HS-5 (cell line): ENCODE measurements at regions not wholly inside any gene's neighbourhood (a gene's known extent, or its start where the extent isn't known, plus 50 kb on each side); places are given as distances from the start of the nearest gene placed in this dataset.
"Not testable (repeated sequence)": the region's sequence is repeated elsewhere in the genome, so short reads cannot be mapped to it uniquely, and the experiment has no call there.

ENCODE experiments used
- DNase-seq: peaks from one replicate; pipeline ENCODE4 v3.0.0-alpha.2; 2012; ENCODE audit warnings: low read depth

GRCh38 chr14:27243365-27243764 is 645.5 kb upstream of the NOVA1 start:
- DNase-seq = peak; percentile 60

DNA sequence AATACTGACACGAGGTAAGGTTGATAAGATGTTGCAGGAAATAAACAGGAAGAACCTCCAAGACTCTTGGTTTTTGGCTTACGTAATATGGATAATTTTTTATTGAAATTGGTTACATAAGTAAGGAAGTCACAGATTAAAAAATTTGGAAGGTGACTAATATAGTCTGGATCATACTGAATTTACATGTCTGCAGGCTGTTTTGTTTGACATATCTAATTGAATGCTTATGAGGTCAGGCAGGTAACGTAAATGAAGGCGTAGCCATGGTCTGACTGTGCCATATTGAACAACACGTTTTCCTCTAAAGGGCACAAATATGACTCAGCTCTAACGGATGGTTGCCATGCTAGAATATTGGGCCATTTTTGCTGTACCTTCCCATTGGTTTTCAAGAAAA is 648.1 kb upstream of the NOVA1 start:
- DNase-seq = no peak

DNA sequence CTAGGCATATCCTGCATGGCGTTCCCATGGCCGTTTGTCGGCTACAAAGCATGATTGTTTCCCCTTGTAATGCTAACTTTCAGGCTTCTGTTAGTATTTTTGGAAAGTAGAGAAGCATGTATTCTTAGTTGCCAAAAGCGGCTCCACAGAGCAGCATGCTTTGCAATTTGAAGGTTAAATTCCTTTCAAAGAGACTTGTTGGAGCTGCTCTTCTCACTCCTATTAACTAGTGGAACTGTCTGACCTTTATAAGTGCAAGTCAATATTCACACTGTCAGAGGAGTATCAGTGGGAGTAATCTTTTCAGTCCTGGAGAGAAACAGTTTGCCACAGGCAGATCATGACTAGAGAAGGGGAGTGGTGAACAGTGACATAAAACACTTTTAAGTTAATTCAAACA is 656.1 kb upstream of the NOVA1 start:
- DNase-seq = no peak

DNA sequence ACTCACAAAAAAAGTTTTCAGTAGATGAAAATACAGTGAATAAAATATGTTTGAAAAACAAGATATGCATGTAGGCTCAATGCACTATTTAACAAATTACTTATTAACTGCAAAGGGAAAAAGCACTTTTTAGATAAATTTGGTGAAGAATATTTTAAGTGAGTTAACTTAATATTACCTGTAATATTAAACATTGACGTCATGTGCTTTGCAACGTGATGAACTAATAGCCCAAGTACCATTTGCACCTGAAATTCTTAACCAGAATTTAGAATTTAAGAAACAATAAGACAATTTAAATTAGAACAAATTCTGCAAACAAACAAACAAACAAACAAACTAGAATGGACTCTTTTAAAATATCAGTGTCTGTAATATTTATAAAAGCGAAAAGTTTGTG is 659.0 kb upstream of the NOVA1 start:
- DNase-seq = no peak

DNA sequence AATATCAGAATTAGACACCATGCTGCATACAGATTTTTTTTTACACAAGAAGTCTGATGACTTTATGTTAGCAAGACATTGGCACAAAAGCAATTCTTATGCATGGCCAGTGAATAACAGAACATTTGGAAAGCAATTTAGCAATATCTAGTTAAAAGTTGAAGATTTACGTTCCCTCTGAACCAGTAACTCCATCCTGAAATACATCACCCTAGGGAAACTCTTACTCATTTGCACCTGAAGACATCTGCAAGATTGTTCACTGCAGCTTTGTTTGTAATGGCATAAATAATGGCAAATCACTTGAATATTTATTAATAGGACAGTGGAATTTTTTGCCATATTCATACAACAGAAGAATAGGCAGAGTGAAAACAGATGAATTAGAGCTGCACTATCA is 670.0 kb upstream of the NOVA1 start:
- no peak for DNase-seq

- no peak for DNase-seq
These were observed 672.9 kb upstream of the NOVA1 start for GRCh38 chr14:27270716-27271115.

DNA sequence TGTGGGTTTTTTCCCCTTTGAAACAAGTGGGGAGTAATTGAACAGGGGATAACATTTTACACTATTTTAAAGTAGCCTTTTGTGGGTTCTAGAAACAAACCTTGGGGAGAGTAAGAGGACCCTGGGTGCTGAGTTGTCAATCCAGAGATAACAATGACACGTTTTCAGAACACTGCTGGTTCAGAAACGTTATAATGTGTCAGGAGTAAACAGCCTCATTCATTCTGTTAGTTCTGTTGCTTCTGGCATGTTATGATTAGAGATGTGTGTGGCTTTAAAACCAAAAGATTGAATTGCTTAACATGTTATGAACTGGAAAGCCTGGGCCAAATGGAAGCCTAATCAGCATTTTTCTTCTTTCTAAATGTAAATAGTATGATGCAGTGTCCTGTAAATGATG is 680.5 kb upstream of the NOVA1 start:
- no peak for DNase-seq

DNA sequence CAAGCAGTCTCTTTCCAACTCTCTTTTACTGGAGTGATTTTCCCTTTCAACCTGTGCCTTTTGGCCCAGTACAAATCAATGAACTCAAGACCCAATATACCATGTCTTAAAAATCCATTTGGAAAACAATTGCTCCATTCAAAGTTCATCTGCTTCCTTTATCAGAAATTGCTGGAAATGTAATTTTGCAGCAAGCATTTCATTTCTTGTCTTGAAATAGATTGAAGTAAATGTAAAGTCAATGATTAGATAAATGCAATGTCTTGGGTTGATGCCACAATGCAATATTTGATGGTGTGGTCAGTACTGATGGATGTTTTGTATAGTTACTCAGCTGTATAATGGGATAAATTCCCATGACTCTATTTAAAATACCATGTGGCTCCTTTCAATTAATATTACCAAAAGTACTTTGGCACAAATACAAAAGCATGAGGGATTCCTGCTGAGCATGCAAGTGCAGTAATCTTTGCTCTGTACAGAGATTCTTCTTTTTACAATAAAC is 707.7 kb upstream of the NOVA1 start:
- DNase-seq = no peak

GRCh38 chr14:27312730-27313129 is 714.9 kb upstream of the NOVA1 start:
- DNase-seq = not testable (repeated sequence)

DNA sequence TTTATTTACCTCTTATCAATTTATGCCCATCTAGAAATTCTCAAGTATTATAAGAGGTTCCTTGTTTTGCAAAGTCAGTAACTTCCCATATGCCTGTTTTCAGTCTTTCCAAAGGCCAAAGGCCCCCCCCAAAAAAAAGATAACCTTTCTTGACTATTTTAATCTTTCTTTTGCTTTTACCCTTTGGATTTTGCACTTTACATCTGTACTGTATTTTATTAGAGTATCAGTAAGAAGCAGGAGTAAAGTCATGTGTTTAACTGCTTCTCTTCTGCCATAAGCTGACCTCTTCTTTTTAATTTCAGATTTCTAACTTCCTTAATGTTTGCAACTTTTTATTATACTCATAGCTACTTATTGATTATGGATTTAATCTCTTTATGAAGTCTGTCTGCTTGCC is 716.4 kb upstream of the NOVA1 start:
- DNase-seq = no peak

GRCh38 chr14:27315477-27315876 is 717.6 kb upstream of the NOVA1 start:
- no peak for DNase-seq

- no peak for DNase-seq
These were observed 718.1 kb upstream of the NOVA1 start for GRCh38 chr14:27315947-27316346.

DNA sequence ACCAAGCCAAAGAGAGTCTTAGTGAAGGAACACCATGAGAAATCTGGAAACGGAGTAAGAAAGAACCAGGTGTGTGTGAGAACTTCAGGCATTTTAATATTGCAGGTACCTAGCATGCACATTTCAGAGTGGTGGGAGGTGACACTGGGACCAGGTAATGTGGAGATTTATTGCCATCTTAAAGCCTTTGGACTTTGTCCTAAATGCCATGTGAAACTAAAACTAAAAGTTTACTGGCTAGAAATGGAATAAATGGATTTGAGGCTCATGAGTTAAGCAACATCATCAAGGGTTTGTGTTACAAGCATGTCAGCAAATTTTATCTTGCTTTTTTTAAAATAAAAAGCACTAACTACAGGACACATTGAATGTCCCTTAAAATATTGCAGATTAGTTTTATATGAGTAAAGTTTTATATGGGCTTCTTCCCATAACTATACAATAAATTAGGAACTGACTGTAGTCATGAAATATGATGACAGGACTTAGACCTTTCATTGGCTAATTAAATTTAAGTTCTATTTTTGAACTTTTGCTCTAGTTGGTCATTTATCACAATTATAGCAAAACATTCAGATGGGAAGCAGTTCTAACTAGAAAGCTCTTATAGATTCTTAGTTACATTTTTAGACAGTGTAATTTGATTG is 721.1 kb upstream of the NOVA1 start:
- DNase-seq = no peak

GRCh38 chr14:27320261-27320660 is 722.4 kb upstream of the NOVA1 start:
- no peak for DNase-seq

DNA sequence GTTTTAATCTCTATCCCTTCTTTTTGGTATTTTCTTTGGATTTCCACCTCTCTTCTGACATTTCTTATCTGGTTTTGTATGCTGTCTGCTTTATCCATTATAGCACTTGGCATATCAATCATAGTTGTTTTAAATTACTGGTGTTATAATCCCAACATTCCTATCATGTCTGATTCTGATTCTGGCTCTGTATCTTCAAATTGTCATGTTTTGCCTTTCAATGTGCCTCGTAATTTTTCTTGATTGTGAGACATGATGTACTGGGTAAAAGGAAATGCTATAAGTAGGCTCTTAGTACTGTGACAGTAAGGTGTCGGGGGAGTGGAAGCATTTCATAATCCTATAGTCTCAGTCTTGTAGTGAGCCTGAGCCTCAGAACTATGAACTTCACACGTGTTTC is 729.3 kb upstream of the NOVA1 start:
- DNase-seq = no peak

DNA sequence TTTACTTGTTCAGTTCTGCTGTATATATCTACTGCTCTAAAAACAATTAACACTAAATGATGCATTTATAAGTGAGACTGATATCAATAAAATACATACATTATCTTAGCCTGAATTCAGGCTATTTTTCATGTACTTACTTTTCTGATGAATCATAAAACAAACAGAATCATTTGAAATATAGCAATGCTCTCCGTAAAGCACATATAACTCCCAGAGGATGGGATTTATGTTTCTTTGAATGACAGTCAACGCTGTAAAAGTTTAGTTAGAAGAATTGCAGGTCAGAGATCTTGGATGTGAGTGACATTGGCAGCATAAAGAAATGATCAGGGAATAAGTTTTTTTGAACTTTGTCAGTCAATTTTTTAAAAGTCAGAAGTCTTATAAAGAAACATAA is 740.2 kb upstream of the NOVA1 start:
- no peak for DNase-seq

GRCh38 chr14:27363036-27363435 is 765.2 kb upstream of the NOVA1 start:
- not testable (repeated sequence) for DNase-seq

DNA sequence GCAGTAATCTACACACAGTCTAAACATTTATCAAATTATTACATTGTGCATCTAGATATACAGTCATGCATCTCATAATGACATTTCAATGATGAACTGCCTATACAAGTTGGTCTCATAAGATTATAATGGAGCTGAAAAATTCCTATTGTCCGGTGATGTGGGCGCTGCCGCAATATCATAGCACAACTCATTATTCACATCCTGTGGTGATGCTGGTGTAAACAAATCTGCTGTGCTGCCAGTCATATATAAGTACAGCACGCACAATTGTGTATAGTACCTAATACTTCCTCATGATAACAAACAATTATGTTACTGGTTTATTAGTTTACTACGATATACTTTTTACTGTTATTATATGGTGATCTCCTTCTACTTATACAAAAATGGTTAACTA is 768.8 kb upstream of the NOVA1 start:
- DNase-seq = no peak

- no peak for DNase-seq
These were observed 769.5 kb upstream of the NOVA1 start for GRCh38 chr14:27367345-27367744.

DNA sequence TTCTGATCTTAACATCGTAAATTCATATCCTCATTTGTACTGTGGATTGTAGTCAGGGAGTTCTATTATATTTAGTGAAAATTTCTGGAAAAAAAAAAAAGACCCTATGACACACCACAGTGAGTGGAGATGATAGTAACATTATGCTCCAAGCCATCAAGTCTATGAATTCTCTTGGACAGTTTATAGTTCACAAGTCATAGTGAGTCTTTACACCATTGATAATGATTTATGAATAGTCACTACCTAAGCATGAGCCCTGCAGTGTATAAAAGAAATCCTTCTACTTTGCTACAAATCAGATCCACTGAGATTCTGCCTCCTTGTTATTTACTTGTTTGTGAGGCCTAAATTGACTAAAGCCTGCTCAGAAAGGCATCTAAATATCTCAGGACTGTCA is 772.2 kb upstream of the NOVA1 start:
- no peak for DNase-seq

DNA sequence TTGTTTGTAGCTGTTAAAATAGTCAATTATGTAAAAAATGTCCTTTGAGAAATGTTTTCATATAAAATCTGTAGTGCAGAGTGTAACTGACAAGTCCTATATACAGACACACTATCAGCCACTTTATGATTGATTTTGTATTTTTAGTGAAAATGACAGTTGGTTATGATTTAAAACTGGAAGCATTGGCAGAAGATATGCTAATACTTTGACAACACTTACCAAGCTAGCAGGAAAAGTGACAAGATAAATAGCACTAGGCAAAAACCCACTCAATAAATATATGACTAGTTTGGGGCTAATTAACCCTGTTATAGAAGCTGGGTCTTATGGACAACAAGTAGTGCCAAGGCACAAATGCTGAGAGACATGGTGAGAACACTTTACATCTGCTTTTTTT is 772.9 kb upstream of the NOVA1 start:
- DNase-seq = no peak

- DNase-seq = no peak
These were observed 773.4 kb upstream of the NOVA1 start for GRCh38 chr14:27371209-27371608.

GRCh38 chr14:27371868-27372267 is 774.0 kb upstream of the NOVA1 start:
- no peak for DNase-seq

DNA sequence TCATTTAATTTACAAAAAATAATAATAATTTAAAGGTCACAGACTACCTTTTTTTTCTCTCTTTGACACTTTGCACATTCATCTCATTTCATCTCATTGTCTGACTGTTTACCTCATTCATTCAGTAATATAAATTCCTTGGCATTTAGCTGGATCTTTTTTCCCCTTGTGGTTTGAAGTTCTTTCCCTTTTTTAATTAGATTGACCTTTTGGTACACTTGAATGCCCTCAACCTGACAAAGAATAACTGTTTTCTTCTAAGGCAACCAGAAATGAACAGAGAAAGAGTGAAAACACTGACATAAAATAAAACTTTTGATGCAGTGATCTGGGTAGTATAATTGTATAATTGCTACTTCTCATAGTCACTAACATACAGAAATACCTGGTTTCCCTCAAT is 774.9 kb upstream of the NOVA1 start:
- no peak for DNase-seq

- no peak for DNase-seq
These were observed 786.3 kb upstream of the NOVA1 start for GRCh38 chr14:27384124-27384523.
